ENCODE measurements at regions not wholly inside any gene's neighbourhood (a gene's known extent, or its start where the extent isn't known, plus 50 kb on each side); places are given as distances from the start of the nearest gene placed in this dataset.
A peak's percentile ranks its signal among the peaks of the same experiment; 100 is the strongest.
"Not testable (repeated sequence)": the region's sequence is repeated elsewhere in the genome, so short reads cannot be mapped to it uniquely, and the experiment has no call there.

- peak; percentile 90 for DNase-seq (ENCODE audit: low read depth)
These were observed 141.6 kb upstream of the RIOK3 start for GRCh38 chr18:23311351-23312121.

- no peak for DNase-seq (ENCODE audit: low read depth)
These were observed 139.7 kb upstream of the RIOK3 start for GRCh38 chr18:23313379-23313778.

- DNase-seq (ENCODE audit: low read depth) = no peak
These were observed 138.4 kb upstream of the RIOK3 start for GRCh38 chr18:23314672-23315071.

- no peak for DNase-seq (ENCODE audit: low read depth)
These were observed 136.8 kb upstream of the RIOK3 start for GRCh38 chr18:23316316-23316715.

GRCh38 chr18:23316988-23317387, 136.1 kb upstream of the RIOK3 start:
- DNase-seq (ENCODE audit: low read depth) = no peak

GRCh38 chr18:23317975-23318675, 135.0 kb upstream of the RIOK3 start:
- peak; percentile 59 for DNase-seq (ENCODE audit: low read depth)

- DNase-seq (ENCODE audit: low read depth) = no peak
These were observed 132.3 kb upstream of the RIOK3 start for GRCh38 chr18:23320709-23321236.

GRCh38 chr18:23321996-23322395, 131.1 kb upstream of the RIOK3 start:
- no peak for DNase-seq (ENCODE audit: low read depth)

GRCh38 chr18:23324056-23324811, 128.9 kb upstream of the RIOK3 start:
- no peak for DNase-seq (ENCODE audit: low read depth)

- no peak for DNase-seq (ENCODE audit: low read depth)
These were observed 128.2 kb upstream of the RIOK3 start for GRCh38 chr18:23324861-23325260.

- not testable (repeated sequence) for DNase-seq (ENCODE audit: low read depth)
These were observed 123.4 kb upstream of the RIOK3 start for GRCh38 chr18:23329671-23330070.

GRCh38 chr18:23330423-23330822, 122.7 kb upstream of the RIOK3 start:
- no peak for DNase-seq (ENCODE audit: low read depth)

- DNase-seq (ENCODE audit: low read depth) = no peak
These were observed 121.8 kb upstream of the RIOK3 start for GRCh38 chr18:23331091-23331920.

GRCh38 chr18:23332356-23332755, 120.7 kb upstream of the RIOK3 start:
- DNase-seq (ENCODE audit: low read depth) = no peak

GRCh38 chr18:23333827-23334226, 119.3 kb upstream of the RIOK3 start:
- no peak for DNase-seq (ENCODE audit: low read depth)

- no peak for DNase-seq (ENCODE audit: low read depth)
These were observed 118.5 kb upstream of the RIOK3 start for GRCh38 chr18:23334569-23334968.

- DNase-seq (ENCODE audit: low read depth) = no peak
These were observed 117.0 kb upstream of the RIOK3 start for GRCh38 chr18:23336101-23336500.

- DNase-seq (ENCODE audit: low read depth) = peak; percentile 49
These were observed 115.3 kb upstream of the RIOK3 start for GRCh38 chr18:23337599-23338444.

GRCh38 chr18:23340661-23341060, 112.4 kb upstream of the RIOK3 start:
- DNase-seq (ENCODE audit: low read depth) = no peak

GRCh38 chr18:23341383-23341782, 111.7 kb upstream of the RIOK3 start:
- DNase-seq (ENCODE audit: low read depth) = no peak

- no peak for DNase-seq (ENCODE audit: low read depth)
These were observed 111.1 kb upstream of the RIOK3 start for GRCh38 chr18:23341983-23342382.

All from renal cortical epithelial cell (primary cell).